ENCODE measurements at regions not wholly inside any gene's neighbourhood (a gene's known extent, or its start where the extent isn't known, plus 50 kb on each side); places are given as distances from the start of the nearest gene placed in this dataset.

- TF ChIP-seq CTCF (IDR thresholded peaks at IDR 0.05) (no peak), ZFX (IDR thresholded peaks at IDR 0.05; ENCODE audit: borderline replicate concordance) (no peak)
Measured at GRCh38 chr4:54976031-54976430, 149.4 kb downstream of the KDR start.
